GM23338 (cell line): ENCODE measurements at regions not wholly inside any gene's neighbourhood (a gene's known extent, or its start where the extent isn't known, plus 50 kb on each side); places are given as distances from the start of the nearest gene placed in this dataset.

ENCODE experiments used
- ATAC-seq: fragments of 200-7000 bp; cut with Tn5 transposase; 3 replicates; pipeline ENCODE4 v1.9.1; 2020
- DNase-seq: peaks from one replicate; pipeline ENCODE4 v3.0.0-alpha.2; 2015; ENCODE audit warnings: low spot score
- H2AFZ ChIP-seq: fragments of 200-600 bp; sonication (generic); 2 replicates; pipeline ENCODE4 v1.8.0; 2016; ENCODE audit warnings: antibody characterized with exemption, mild to moderate bottlenecking, moderate library complexity
- H3F3A ChIP-seq: fragments of 200-600 bp; sonication (generic); replicated peaks from 2 replicates; pipeline ENCODE4 v1.8.0; 2017; ENCODE audit warnings: antibody characterized with exemption, mixed run types, low read depth
- H3K27ac ChIP-seq: fragments of 200-600 bp; sonication (generic); 2 replicates; pipeline ENCODE4 v1.6.1; 2016; ENCODE audit warnings: low read depth
- H3K27me3 ChIP-seq: fragments of 200-600 bp; sonication (generic); 2 replicates; pipeline ENCODE4 v1.8.0; 2016; ENCODE audit warnings: mild to moderate bottlenecking, mixed run types, moderate library complexity; ENCODE audit not compliant: insufficient read depth
- H3K36me3 ChIP-seq: fragments of 200-600 bp; sonication (generic); 2 replicates; pipeline ENCODE4 v1.8.0; 2016; ENCODE audit warnings: mild to moderate bottlenecking; ENCODE audit not compliant: insufficient read depth
- H3K4me1 ChIP-seq: fragments of 200-600 bp; sonication (generic); 2 replicates; pipeline ENCODE4 v1.8.0; 2016; ENCODE audit warnings: mild to moderate bottlenecking, moderate library complexity; ENCODE audit not compliant: insufficient read depth
- H3K4me2 ChIP-seq: fragments of 200-600 bp; sonication (generic); 2 replicates; pipeline ENCODE4 v1.7.1; 2017; ENCODE audit warnings: mixed run types
- H3K4me3 ChIP-seq: fragments of 200-600 bp; sonication (generic); 2 replicates; pipeline ENCODE4 v1.6.1; 2016; ENCODE audit warnings: mixed run types
- H3K79me2 ChIP-seq: fragments of 200-600 bp; sonication (generic); replicated peaks from 2 replicates; pipeline ENCODE4 v1.8.0; 2017; ENCODE audit warnings: mild to moderate bottlenecking; ENCODE audit not compliant: insufficient read depth
- H3K9me2 ChIP-seq: fragments of 200-600 bp; sonication (generic); 2 replicates; pipeline ENCODE4 v1.8.0; 2017; ENCODE audit not compliant: insufficient read depth
- H4K20me1 ChIP-seq: fragments of 200-600 bp; sonication (generic); replicated peaks from 2 replicates; pipeline ENCODE4 v1.8.0; 2017; ENCODE audit warnings: mild to moderate bottlenecking; ENCODE audit not compliant: insufficient read depth
- H3K27ac Mint-ChIP-seq: 2 replicates; pipeline ENCODE4 v1.8.0; 2020; ENCODE audit warnings: inconsistent platforms, mild to moderate bottlenecking, moderate library complexity, mixed read lengths
- H3K27me3 Mint-ChIP-seq: 3 replicates; pipeline ENCODE4 v1.8.0; 2022; ENCODE audit warnings: low read depth, mild to moderate bottlenecking, moderate library complexity, mixed read lengths, inconsistent platforms; ENCODE audit not compliant: insufficient read depth, poor library complexity
- H3K36me3 Mint-ChIP-seq: 3 replicates; pipeline ENCODE4 v1.8.0; 2021; ENCODE audit warnings: low read depth, mild to moderate bottlenecking, inconsistent platforms, moderate library complexity, mixed read lengths
- H3K4me1 Mint-ChIP-seq: 3 replicates; pipeline ENCODE4 v1.8.0; 2020; ENCODE audit warnings: mild to moderate bottlenecking, inconsistent platforms, mixed read lengths
- H3K4me3 Mint-ChIP-seq: 3 replicates; pipeline ENCODE4 v1.8.0; 2021; ENCODE audit warnings: moderate library complexity, mild to moderate bottlenecking, inconsistent platforms, mixed read lengths
- H3K9me3 Mint-ChIP-seq: 3 replicates; pipeline ENCODE4 v1.8.0; 2020; ENCODE audit warnings: moderate library complexity, mild to moderate bottlenecking, inconsistent platforms, mixed read lengths
- CREB1 ChIP-seq: fragments of 250-450 bp; sonication (Bioruptor Pico); IDR thresholded peaks from 2 replicates; pipeline ENCODE4 v1.5.0; 2020; ENCODE audit warnings: low read depth, mild to moderate bottlenecking, moderate library complexity
- ETS1 ChIP-seq: IDR thresholded peaks from 2 replicates; pipeline ENCODE4 v1.6.1; 2016; ENCODE audit warnings: antibody characterized with exemption
- EZH2 ChIP-seq: fragments of 200-600 bp; sonication (generic); IDR thresholded peaks from one replicate; pipeline ENCODE4 v1.8.0; 2017; ENCODE audit warnings: antibody characterized with exemption, mild to moderate bottlenecking, low read depth; ENCODE audit not compliant: unreplicated experiment
- EZH2phosphoT487 ChIP-seq: fragments of 200-600 bp; sonication (generic); IDR thresholded peaks from one replicate; pipeline ENCODE4 v1.8.1; 2018; ENCODE audit warnings: antibody characterized with exemption; ENCODE audit not compliant: unreplicated experiment
- NANOG ChIP-seq: IDR thresholded peaks from 2 replicates; pipeline ENCODE4 v1.6.1; 2016; ENCODE audit warnings: antibody characterized with exemption, borderline replicate concordance
- STAT1 ChIP-seq: IDR thresholded peaks from one replicate; pipeline ENCODE4 v1.6.1; 2016; ENCODE audit warnings: antibody characterized with exemption; ENCODE audit not compliant: unreplicated experiment
- ZNF114 ChIP-seq: fragments of 250-450 bp; sonication (Bioruptor Pico); IDR thresholded peaks from 2 replicates; pipeline ENCODE4 v1.5.0; 2020; ENCODE audit warnings: mild to moderate bottlenecking, moderate library complexity
- ZNF331 ChIP-seq: fragments of 250-450 bp; sonication (Bioruptor Pico); IDR thresholded peaks from 2 replicates; pipeline ENCODE4 v1.5.0; 2020; ENCODE audit warnings: low read depth, mild to moderate bottlenecking, moderate library complexity
- TF ChIP-seq, protein P1 (sequence below), 2 experiments: fragments of 200-600 bp in 1 of 2; sonication (generic) in 1 of 2; conservative IDR thresholded peaks; 2 replicates each; pipeline versions ENCODE4 v1.5.1 to v1.6.1; 2016 to 2017; ENCODE audit warnings: antibody characterized with exemption in 2 of 2, low read depth in 2 of 2, mild to moderate bottlenecking in 2 of 2, moderate library complexity in 1 of 2
- TF ChIP-seq, protein P2 (sequence below): IDR thresholded peaks from one replicate; pipeline ENCODE4 v1.6.1; 2018; ENCODE audit warnings: antibody characterized with exemption; ENCODE audit not compliant: unreplicated experiment
- TF ChIP-seq, protein P3 (sequence below): fragments of 250-450 bp; sonication (Bioruptor Pico); IDR thresholded peaks from 2 replicates; pipeline ENCODE4 v1.5.0; 2020; ENCODE audit warnings: mild to moderate bottlenecking, moderate library complexity

- H3K36me3 Mint-ChIP-seq, result no peaks in the 10 kb centered on the region
- ATAC-seq (no peak), DNase-seq (peak; percentile 43)
- H3K4me3 ChIP-seq, result peak overlapping the region; percentile 65
- H3K4me1 ChIP-seq, result peaks cover 45% of the 10 kb centered on the region
- no peaks in the 10 kb centered on the region for H4K20me1 ChIP-seq
- H3K9me3 Mint-ChIP-seq, result no peaks in the 10 kb centered on the region
- peak overlapping the region; percentile 81 for H2AFZ ChIP-seq
- no peaks in the 10 kb centered on the region for H3K79me2 ChIP-seq
- no peaks in the 10 kb centered on the region for H3K9me2 ChIP-seq
- no peak overlapping the region for H3K27ac ChIP-seq
- TF ChIP-seq EZH2 (peak; percentile 51), STAT1 (no peak)
- H3K27me3 ChIP-seq, result peaks cover 54% of the 10 kb centered on the region
- H3K27ac Mint-ChIP-seq, result no peak overlapping the region
- H3K27me3 Mint-ChIP-seq, result peaks cover 28% of the 10 kb centered on the region
- H3K4me1 Mint-ChIP-seq, result peaks cover 45% of the 10 kb centered on the region
- H3K4me3 Mint-ChIP-seq, result peak overlapping the region; percentile 67
- no peaks in the 10 kb centered on the region for H3K36me3 ChIP-seq
- H3F3A ChIP-seq, result no peaks in the 10 kb centered on the region
- H3K4me2 ChIP-seq, result peak overlapping the region; percentile 88
Observed at GRCh38 chr2:143936538-143936847, 583.4 kb downstream of the ZEB2 start.

DNA sequence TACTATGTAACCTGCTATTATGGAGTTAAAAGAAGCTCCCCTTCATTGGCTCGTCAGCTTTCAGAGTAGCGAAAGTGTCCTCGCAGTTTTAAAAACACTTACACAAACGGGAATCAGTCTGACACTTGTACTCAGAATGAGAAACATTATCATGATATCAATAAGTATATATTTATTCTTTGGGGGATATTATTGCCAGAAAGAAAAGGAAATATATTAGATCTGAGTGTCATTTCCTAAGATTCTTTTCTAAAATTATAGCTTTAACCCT, 584.5 kb downstream of the ZEB2 start:
- Mint-ChIP-seq H3K9me3 (no peaks in the 10 kb centered on the region), H3K36me3 (no peaks in the 10 kb centered on the region), H3K27me3 (peaks cover 31% of the 10 kb centered on the region), H3K27ac (no peak overlapping the region), H3K4me3 (no peak overlapping the region), H3K4me1 (peaks cover 45% of the 10 kb centered on the region)
- Histone ChIP-seq H3K79me2 (no peaks in the 10 kb centered on the region), H3K27me3 (peaks cover 54% of the 10 kb centered on the region), H3K4me1 (peaks cover 45% of the 10 kb centered on the region), H3K27ac (no peak overlapping the region), H3K9me2 (no peaks in the 10 kb centered on the region), H3K36me3 (no peaks in the 10 kb centered on the region), H4K20me1 (no peaks in the 10 kb centered on the region), H3F3A (no peaks in the 10 kb centered on the region), H2AFZ (no peak overlapping the region), H3K4me3 (no peak overlapping the region), H3K4me2 (no peak overlapping the region)
- TF ChIP-seq, protein P1, sequence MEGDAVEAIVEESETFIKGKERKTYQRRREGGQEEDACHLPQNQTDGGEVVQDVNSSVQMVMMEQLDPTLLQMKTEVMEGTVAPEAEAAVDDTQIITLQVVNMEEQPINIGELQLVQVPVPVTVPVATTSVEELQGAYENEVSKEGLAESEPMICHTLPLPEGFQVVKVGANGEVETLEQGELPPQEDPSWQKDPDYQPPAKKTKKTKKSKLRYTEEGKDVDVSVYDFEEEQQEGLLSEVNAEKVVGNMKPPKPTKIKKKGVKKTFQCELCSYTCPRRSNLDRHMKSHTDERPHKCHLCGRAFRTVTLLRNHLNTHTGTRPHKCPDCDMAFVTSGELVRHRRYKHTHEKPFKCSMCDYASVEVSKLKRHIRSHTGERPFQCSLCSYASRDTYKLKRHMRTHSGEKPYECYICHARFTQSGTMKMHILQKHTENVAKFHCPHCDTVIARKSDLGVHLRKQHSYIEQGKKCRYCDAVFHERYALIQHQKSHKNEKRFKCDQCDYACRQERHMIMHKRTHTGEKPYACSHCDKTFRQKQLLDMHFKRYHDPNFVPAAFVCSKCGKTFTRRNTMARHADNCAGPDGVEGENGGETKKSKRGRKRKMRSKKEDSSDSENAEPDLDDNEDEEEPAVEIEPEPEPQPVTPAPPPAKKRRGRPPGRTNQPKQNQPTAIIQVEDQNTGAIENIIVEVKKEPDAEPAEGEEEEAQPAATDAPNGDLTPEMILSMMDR (conservative IDR thresholded peaks at IDR 0.05; ENCODE audit: low read depth in 2 of 2), result no peak
- TF ChIP-seq CREB1 (CRISPR knock-in tag) (no peak), NANOG (no peak), EZH2 (no peak), ZNF331 (no peak), ZNF114 (CRISPR knock-in tag) (no peak), EZH2phosphoT487 (no peak), ETS1 (no peak)
- TF ChIP-seq, protein P2, sequence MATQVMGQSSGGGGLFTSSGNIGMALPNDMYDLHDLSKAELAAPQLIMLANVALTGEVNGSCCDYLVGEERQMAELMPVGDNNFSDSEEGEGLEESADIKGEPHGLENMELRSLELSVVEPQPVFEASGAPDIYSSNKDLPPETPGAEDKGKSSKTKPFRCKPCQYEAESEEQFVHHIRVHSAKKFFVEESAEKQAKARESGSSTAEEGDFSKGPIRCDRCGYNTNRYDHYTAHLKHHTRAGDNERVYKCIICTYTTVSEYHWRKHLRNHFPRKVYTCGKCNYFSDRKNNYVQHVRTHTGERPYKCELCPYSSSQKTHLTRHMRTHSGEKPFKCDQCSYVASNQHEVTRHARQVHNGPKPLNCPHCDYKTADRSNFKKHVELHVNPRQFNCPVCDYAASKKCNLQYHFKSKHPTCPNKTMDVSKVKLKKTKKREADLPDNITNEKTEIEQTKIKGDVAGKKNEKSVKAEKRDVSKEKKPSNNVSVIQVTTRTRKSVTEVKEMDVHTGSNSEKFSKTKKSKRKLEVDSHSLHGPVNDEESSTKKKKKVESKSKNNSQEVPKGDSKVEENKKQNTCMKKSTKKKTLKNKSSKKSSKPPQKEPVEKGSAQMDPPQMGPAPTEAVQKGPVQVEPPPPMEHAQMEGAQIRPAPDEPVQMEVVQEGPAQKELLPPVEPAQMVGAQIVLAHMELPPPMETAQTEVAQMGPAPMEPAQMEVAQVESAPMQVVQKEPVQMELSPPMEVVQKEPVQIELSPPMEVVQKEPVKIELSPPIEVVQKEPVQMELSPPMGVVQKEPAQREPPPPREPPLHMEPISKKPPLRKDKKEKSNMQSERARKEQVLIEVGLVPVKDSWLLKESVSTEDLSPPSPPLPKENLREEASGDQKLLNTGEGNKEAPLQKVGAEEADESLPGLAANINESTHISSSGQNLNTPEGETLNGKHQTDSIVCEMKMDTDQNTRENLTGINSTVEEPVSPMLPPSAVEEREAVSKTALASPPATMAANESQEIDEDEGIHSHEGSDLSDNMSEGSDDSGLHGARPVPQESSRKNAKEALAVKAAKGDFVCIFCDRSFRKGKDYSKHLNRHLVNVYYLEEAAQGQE, result no peak
- TF ChIP-seq, protein P3, sequence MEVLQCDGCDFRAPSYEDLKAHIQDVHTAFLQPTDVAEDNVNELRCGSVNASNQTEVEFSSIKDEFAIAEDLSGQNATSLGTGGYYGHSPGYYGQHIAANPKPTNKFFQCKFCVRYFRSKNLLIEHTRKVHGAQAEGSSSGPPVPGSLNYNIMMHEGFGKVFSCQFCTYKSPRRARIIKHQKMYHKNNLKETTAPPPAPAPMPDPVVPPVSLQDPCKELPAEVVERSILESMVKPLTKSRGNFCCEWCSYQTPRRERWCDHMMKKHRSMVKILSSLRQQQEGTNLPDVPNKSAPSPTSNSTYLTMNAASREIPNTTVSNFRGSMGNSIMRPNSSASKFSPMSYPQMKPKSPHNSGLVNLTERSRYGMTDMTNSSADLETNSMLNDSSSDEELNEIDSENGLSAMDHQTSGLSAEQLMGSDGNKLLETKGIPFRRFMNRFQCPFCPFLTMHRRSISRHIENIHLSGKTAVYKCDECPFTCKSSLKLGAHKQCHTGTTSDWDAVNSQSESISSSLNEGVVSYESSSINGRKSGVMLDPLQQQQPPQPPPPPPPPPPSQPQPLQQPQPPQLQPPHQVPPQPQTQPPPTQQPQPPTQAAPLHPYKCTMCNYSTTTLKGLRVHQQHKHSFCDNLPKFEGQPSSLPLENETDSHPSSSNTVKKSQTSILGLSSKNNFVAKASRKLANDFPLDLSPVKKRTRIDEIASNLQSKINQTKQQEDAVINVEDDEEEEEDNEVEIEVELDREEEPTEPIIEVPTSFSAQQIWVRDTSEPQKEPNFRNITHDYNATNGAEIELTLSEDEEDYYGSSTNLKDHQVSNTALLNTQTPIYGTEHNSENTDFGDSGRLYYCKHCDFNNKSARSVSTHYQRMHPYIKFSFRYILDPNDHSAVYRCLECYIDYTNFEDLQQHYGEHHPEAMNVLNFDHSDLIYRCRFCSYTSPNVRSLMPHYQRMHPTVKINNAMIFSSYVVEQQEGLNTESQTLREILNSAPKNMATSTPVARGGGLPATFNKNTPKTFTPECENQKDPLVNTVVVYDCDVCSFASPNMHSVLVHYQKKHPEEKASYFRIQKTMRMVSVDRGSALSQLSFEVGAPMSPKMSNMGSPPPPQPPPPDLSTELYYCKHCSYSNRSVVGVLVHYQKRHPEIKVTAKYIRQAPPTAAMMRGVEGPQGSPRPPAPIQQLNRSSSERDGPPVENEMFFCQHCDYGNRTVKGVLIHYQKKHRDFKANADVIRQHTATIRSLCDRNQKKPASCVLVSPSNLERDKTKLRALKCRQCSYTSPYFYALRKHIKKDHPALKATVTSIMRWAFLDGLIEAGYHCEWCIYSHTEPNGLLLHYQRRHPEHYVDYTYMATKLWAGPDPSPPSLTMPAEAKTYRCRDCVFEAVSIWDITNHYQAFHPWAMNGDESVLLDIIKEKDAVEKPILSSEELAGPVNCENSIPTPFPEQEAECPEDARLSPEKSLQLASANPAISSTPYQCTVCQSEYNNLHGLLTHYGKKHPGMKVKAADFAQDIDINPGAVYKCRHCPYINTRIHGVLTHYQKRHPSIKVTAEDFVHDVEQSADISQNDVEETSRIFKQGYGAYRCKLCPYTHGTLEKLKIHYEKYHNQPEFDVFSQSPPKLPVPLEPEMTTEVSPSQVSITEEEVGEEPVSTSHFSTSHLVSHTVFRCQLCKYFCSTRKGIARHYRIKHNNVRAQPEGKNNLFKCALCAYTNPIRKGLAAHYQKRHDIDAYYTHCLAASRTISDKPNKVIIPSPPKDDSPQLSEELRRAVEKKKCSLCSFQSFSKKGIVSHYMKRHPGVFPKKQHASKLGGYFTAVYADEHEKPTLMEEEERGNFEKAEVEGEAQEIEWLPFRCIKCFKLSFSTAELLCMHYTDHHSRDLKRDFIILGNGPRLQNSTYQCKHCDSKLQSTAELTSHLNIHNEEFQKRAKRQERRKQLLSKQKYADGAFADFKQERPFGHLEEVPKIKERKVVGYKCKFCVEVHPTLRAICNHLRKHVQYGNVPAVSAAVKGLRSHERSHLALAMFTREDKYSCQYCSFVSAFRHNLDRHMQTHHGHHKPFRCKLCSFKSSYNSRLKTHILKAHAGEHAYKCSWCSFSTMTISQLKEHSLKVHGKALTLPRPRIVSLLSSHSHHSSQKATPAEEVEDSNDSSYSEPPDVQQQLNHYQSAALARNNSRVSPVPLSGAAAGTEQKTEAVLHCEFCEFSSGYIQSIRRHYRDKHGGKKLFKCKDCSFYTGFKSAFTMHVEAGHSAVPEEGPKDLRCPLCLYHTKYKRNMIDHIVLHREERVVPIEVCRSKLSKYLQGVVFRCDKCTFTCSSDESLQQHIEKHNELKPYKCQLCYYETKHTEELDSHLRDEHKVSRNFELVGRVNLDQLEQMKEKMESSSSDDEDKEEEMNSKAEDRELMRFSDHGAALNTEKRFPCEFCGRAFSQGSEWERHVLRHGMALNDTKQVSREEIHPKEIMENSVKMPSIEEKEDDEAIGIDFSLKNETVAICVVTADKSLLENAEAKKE (CRISPR knock-in tag), result no peak
- DNase-seq (no peak), ATAC-seq (no peak)
